Activated naive CD8-positive, alpha-beta T cell treated with anti-CD3 and anti-CD28 coated beads for 36 hours (primary cell): ENCODE measurements at regions not wholly inside any gene's neighbourhood (a gene's known extent, or its start where the extent isn't known, plus 50 kb on each side); places are given as distances from the start of the nearest gene placed in this dataset.
"Not testable (repeated sequence)": the region's sequence is repeated elsewhere in the genome, so short reads cannot be mapped to it uniquely, and the experiment has no call there.

Source experiments
- DNase-seq: peaks from one replicate; pipeline ENCODE4 v3.0.0; 2021
- H3K27ac Mint-ChIP-seq: one replicate; pipeline ENCODE4 v1.8.0; 2022; ENCODE audit warnings: mild to moderate bottlenecking, moderate library complexity, mixed read lengths
- H3K27me3 Mint-ChIP-seq: one replicate; pipeline ENCODE4 v1.8.0; 2022; ENCODE audit warnings: mild to moderate bottlenecking, mixed read lengths
- H3K36me3 Mint-ChIP-seq: one replicate; pipeline ENCODE4 v1.8.0; 2021; ENCODE audit warnings: mild to moderate bottlenecking, mixed read lengths
- H3K4me1 Mint-ChIP-seq: one replicate; pipeline ENCODE4 v1.8.0; 2021; ENCODE audit warnings: mixed read lengths
- H3K4me3 Mint-ChIP-seq: one replicate; pipeline ENCODE4 v1.8.0; 2022; ENCODE audit warnings: mild to moderate bottlenecking, moderate library complexity, mixed read lengths
- H3K9me3 Mint-ChIP-seq: one replicate; pipeline ENCODE4 v1.8.0; 2022; ENCODE audit warnings: mixed read lengths

- H3K9me3 Mint-ChIP-seq, H3K36me3 Mint-ChIP-seq, H3K27me3 Mint-ChIP-seq, H3K4me1 Mint-ChIP-seq, H3K27ac Mint-ChIP-seq, DNase-seq, H3K4me3 Mint-ChIP-seq: not testable (repeated sequence)
Measured at GRCh38 chr1:206334481-206334880, 131.1 kb downstream of the SRGAP2 start.

- H3K4me1 Mint-ChIP-seq, DNase-seq, H3K27ac Mint-ChIP-seq, H3K36me3 Mint-ChIP-seq, H3K27me3 Mint-ChIP-seq, H3K4me3 Mint-ChIP-seq, H3K9me3 Mint-ChIP-seq: not testable (repeated sequence)
Measured at GRCh38 chr1:206335162-206335561, 131.8 kb downstream of the SRGAP2 start.

DNA sequence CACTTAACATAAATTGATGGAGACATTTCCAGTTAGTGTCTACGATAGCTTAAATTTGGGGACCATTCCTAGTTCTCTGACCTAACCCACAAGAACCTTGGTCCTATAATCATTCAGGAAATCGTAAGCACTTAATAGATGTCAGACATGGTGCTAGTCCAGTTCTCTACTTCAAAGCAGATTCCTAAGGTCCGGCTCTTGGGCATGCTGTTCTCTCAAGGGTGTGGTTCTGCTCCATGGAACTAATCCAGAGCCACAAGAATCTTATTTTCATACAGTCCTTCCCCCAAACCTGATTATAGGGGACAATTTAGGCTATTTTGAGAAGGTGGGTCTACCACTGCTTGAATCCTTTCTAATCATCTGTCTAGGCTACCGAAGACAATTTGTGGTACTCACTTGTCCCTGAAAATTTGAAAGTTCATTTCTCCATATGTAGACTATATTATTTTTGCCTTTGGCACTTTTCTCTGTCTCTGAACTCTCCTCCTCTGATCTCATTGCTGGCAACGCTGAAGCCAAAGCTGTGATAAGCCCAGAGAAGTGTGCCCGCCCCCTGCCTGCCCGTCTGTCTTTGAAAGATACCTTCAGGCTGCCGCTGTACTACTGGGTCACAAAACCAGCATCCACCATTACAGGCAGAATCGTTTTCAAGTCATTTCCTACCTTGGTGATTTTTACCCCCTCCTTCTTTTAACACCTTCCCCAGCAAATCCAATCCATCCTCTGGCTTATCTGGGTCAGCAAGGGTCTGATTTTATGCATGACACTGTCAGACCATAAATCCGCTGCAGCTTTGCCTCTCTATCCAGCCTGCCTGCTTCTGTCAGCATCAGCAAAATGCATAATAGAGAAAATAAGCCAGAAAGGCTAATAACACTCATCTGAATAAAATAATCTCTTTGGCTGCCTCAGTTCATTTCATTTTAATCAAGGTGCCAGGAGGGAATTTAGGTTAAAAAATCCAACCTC, 132.8 kb downstream of the SRGAP2 start:
- H3K4me1 Mint-ChIP-seq, H3K27ac Mint-ChIP-seq, H3K4me3 Mint-ChIP-seq, H3K36me3 Mint-ChIP-seq, H3K9me3 Mint-ChIP-seq, DNase-seq, H3K27me3 Mint-ChIP-seq: not testable (repeated sequence)

GRCh38 chr1:206337024-206337423, 133.3 kb upstream of the IKBKE start:
- not testable (repeated sequence) for DNase-seq, H3K27me3 Mint-ChIP-seq, H3K4me1 Mint-ChIP-seq, H3K4me3 Mint-ChIP-seq, H3K27ac Mint-ChIP-seq, H3K36me3 Mint-ChIP-seq, H3K9me3 Mint-ChIP-seq

GRCh38 chr1:206350493-206351275, 119.6 kb upstream of the IKBKE start:
- not testable (repeated sequence) for H3K4me3 Mint-ChIP-seq, H3K9me3 Mint-ChIP-seq, H3K36me3 Mint-ChIP-seq, DNase-seq, H3K27ac Mint-ChIP-seq, H3K27me3 Mint-ChIP-seq, H3K4me1 Mint-ChIP-seq

DNA sequence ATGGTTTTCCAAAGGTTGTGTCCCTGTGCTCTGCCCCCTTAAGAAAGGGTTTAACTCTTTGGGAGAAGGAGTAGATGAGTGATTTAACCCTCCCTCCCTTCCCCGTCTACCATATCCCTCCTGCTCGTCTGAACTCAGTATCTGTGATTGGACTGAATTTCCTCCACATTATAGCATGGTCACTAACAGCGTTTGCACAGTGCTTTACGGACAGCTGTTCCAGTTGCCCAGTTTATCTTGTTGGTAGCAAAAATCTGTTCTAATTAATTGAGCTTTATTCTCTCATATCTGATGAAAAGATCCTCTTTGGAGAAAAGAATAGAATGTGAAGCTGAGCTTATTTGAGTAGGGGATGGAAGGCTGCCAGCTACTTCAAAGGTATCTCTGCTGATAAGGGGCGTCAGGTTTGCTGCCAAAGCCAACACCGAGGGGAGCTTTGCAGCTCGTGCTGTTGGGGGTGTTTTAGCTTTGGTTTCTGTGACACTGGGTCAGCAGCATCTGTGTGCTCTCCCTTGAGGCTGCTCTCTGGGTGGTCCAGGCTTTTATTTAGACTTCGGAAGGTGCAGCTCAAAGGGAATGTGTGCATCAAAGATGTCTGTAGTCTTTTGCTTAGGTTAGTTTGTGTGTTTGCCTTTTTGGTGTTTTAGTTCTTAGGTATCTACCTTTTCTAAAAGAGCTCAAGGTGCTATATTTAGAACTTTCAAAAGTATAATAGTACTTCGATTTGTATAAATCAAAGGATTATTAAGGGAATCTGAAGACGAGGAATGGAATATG, 118.8 kb upstream of the IKBKE start:
- not testable (repeated sequence) for H3K27ac Mint-ChIP-seq, H3K36me3 Mint-ChIP-seq, H3K9me3 Mint-ChIP-seq, DNase-seq, H3K4me3 Mint-ChIP-seq, H3K4me1 Mint-ChIP-seq, H3K27me3 Mint-ChIP-seq

DNA sequence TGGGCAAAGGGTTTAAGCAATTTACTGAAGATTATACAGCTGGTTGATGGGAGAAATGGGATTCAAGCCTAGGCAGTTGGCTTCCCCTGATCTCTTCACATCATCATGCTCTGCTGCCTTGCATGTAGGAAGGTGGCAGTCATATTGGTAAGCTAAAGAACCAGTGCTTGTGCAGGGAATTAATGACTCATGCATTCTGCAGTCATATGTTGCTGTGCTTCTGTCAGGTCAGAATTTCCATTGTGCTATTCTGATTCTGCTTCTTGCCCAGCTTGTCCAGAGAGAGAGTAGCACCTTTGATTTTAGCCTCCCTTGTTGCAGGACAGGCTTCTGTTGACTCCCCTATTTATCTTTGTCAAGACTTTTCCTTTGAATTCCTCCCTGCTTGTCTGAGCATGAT, 114.0 kb upstream of the IKBKE start:
- not testable (repeated sequence) for H3K9me3 Mint-ChIP-seq, H3K4me1 Mint-ChIP-seq, H3K4me3 Mint-ChIP-seq, H3K36me3 Mint-ChIP-seq, H3K27me3 Mint-ChIP-seq
- DNase-seq: peak; percentile 14
- peak overlapping the region; percentile 85 for H3K27ac Mint-ChIP-seq

DNA sequence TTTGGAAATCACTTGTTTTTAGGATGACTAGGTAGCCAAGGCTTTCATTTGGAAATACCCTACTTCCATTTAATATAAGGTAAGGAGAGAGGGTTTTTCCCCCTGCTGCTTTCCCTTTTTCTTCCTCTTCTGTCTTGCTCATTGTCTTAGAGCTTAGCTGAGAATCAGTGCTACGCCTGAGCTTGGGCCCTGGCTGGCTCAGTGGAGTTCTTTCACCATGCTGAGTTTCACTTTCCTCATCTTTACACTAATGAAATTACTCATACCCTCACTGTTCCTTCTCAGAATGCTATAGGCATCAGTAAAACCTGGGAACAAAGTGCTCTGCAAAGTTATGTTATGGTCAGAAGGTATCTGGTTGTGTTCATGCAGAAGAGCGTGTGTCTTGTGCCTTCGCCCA, 112.3 kb upstream of the IKBKE start:
- H3K36me3 Mint-ChIP-seq, H3K4me3 Mint-ChIP-seq, H3K4me1 Mint-ChIP-seq, H3K27me3 Mint-ChIP-seq, H3K9me3 Mint-ChIP-seq: not testable (repeated sequence)
- peak; percentile 56 for DNase-seq
- peak overlapping the region; percentile 70 for H3K27ac Mint-ChIP-seq

DNA sequence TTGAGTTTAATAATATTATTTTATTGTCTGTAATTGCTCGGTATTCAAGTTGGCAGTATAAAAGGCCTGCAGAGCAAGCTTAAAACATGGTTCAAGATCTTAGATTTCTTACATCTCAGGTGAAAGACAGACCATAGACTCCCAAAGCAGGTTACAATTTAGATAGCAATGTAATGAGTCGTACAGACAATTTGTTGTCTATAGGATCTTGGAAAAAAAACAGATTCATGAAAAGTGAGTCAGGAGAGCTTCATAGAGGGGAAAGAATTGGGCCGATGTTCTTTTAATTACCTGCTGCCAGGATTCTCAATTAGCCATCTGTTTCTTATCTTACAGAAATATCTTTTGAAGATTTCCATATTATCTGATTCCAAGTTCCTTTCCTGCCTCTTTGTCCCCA, 111.5 kb upstream of the IKBKE start:
- peaks cover 13% of the 10 kb centered on the region for H3K4me1 Mint-ChIP-seq
- not testable (repeated sequence) for DNase-seq, H3K27ac Mint-ChIP-seq, H3K9me3 Mint-ChIP-seq, H3K36me3 Mint-ChIP-seq, H3K4me3 Mint-ChIP-seq, H3K27me3 Mint-ChIP-seq

DNA sequence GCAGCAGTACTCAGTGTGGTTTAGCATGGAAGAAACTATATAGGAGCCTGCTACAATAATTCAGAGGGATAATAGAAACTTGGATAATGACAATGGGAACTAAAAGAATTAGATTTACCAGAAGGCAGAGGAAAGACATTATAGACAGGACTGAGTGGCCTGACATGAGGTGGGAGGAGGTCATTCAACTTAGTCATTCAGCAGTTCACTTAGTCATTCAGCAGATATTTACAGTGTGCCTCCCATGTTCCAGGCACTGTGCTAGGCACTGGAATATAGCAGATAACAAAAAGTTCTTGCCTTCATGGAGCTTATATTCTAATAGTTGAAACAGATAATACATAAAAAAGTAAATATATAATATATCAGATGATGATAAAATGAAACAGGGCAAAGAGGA, 110.9 kb upstream of the IKBKE start:
- not testable (repeated sequence) for H3K4me3 Mint-ChIP-seq, H3K27me3 Mint-ChIP-seq, H3K9me3 Mint-ChIP-seq, H3K36me3 Mint-ChIP-seq, H3K27ac Mint-ChIP-seq, DNase-seq
- peaks cover 14% of the 10 kb centered on the region for H3K4me1 Mint-ChIP-seq

DNA sequence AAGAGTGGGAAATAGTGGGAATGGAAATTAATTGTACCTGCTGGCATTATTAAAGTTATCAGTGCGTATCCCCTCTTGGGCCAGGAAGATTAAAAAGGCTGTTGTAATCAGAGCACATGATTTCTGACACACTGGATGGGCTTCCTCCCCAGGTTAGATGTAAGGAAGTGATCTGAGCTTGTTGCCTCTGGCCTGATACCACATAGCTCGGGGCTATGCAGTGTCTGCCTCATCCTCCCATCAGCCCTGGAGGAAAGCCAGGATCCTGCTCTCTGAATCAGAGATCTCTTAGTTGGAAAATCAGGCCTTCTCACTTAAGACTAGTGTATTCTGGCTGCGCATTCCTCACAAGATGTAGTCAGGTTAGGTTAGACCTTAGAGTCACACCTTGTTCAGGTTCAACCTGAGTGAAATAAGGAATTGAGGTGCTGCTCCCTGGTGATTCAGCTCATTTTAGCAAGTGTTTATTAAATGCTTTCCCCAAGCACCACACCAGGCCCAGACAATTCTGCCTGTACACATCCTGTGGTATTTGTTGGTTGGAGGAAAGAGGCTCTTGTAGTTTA, 108.2 kb upstream of the IKBKE start:
- not testable (repeated sequence) for H3K4me1 Mint-ChIP-seq, DNase-seq, H3K4me3 Mint-ChIP-seq, H3K27ac Mint-ChIP-seq, H3K36me3 Mint-ChIP-seq, H3K9me3 Mint-ChIP-seq, H3K27me3 Mint-ChIP-seq

DNA sequence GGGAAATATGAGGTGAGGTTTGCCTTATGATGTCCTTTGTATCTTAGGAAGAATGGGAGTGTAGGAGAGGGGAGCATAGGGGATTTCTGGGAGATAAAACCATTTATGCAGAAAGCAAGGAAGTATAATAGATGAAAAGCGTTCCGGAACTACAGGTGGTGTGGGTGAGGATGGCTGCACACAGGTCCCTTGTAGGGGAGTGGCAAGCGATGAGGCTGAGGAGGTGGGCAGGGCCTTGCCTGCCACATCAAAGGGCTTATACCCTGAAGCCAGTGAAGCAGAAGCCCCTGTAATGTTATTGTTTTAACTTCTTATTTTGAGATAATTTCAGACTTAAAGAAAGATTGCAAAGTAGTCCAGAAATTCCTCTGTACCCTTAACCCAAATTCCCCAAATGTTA, 107.3 kb upstream of the IKBKE start:
- H3K4me3 Mint-ChIP-seq, H3K27ac Mint-ChIP-seq, H3K27me3 Mint-ChIP-seq, H3K9me3 Mint-ChIP-seq, H3K36me3 Mint-ChIP-seq, H3K4me1 Mint-ChIP-seq, DNase-seq: not testable (repeated sequence)

GRCh38 chr1:206365271-206365670, 105.0 kb upstream of the IKBKE start:
- not testable (repeated sequence) for H3K4me3 Mint-ChIP-seq, H3K27me3 Mint-ChIP-seq, H3K36me3 Mint-ChIP-seq, H3K9me3 Mint-ChIP-seq, DNase-seq, H3K27ac Mint-ChIP-seq, H3K4me1 Mint-ChIP-seq

DNA sequence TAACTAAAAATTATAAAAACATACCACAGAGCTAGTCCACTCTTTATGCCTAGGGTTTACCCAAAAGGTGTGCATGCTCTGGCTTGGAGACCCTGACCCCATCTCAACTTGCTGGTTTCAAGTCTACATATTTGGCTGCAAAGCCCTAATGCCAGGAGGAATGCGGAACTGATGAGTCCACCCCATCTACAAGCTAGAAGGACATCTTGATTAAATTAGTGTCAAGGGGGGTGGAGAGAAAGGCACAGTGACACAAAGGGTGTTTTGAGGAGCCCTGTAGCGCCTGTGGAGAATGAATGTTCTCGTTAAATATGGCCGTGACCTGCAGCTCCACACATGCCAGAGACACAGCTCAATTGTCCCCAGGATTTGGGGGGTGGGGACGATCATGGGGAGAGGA, 104.1 kb upstream of the IKBKE start:
- H3K27me3 Mint-ChIP-seq, H3K36me3 Mint-ChIP-seq, H3K4me3 Mint-ChIP-seq, H3K9me3 Mint-ChIP-seq, H3K4me1 Mint-ChIP-seq, H3K27ac Mint-ChIP-seq, DNase-seq: not testable (repeated sequence)

DNA sequence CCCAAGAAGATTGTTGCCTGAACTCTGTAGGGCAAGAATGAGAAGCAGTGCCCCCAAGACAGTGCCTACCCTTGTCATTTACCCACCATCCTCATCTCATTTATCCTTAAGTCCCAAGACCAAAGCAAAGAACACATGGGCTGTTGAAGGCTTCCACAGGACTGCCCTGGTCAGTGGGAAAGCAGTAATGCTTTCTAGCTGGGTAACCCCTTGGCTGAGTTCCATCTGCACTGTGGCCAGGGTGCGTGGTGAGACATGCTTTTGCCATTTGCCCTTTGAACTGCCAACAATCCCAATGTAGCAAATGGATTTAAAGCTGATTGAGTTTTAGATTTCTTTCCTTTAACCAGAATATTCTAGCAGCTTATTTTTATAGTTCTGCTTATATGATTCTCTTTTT, 103.5 kb upstream of the IKBKE start:
- H3K27me3 Mint-ChIP-seq, H3K36me3 Mint-ChIP-seq, DNase-seq, H3K27ac Mint-ChIP-seq, H3K4me3 Mint-ChIP-seq, H3K4me1 Mint-ChIP-seq, H3K9me3 Mint-ChIP-seq: not testable (repeated sequence)
